HG03342 (cell line): ENCODE measurements at regions not wholly inside any gene's neighbourhood (a gene's known extent, or its start where the extent isn't known, plus 50 kb on each side); places are given as distances from the start of the nearest gene placed in this dataset.
"Not testable (repeated sequence)": the region's sequence is repeated elsewhere in the genome, so short reads cannot be mapped to it uniquely, and the experiment has no call there.

Experiments
- ATAC-seq: cut with Tn5 transposase; IDR thresholded peaks from one replicate; pipeline ENCODE4 v1.9.1; 2021; ENCODE audit warnings: mild to moderate bottlenecking, moderate library complexity; ENCODE audit not compliant: unreplicated experiment

DNA sequence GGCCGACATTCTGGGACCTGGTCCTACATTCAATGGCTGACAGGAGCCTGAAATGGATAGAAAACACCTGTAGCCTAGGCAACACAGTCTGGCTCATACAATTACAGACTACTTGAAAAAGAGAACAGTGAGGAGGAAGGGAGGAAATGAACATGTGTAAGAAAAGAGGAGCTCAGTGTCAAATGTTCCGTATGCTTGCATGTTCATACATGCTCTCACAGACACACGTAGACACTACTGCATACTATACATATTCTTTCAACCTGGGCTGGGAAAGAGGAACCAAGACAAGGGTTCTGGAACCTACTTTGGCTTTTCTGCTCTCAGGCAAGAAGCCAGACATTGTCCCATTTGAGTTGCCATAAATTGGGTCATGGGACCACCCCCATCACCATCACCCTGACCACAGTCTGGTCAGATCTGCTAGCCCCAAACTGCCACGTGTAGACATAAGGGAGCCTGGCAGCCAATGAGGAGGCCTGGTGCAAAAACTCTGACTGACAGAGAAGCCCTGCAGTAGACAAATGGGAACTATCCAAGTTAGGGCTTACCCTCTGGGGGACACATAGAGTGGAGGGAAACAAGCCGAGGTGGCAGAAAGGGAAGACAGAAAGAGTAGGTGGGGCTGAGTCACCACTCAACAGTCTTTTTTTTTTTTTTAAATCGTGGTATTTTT, 310.0 kb downstream of the SHQ1 start:
- ATAC-seq: peak; percentile 59

DNA sequence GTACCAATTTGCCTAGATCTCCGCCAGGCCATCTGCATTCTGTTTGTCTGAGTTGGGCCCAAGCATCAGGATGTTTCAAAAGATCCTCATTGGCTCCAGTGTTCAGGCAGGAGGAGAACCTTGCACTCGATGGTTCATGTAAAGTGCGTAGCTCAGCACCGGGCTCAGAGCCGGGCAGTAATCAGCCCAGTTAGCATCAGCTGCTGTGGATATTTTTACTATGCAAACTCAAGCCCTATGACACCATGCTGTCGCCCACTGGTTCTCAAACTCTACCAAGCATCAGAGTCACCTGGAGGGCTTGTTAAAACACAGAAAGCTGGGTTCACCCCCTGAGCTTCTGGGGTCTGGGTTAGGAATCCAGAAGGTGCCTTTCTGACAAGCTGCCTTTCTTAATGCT, 310.8 kb downstream of the SHQ1 start:
- no peak for ATAC-seq

- no peak for ATAC-seq
Measured at GRCh38 chr3:72536878-72537267, 311.4 kb downstream of the SHQ1 start.

GRCh38 chr3:72536206-72536877, 311.9 kb downstream of the SHQ1 start:
- ATAC-seq: no peak

DNA sequence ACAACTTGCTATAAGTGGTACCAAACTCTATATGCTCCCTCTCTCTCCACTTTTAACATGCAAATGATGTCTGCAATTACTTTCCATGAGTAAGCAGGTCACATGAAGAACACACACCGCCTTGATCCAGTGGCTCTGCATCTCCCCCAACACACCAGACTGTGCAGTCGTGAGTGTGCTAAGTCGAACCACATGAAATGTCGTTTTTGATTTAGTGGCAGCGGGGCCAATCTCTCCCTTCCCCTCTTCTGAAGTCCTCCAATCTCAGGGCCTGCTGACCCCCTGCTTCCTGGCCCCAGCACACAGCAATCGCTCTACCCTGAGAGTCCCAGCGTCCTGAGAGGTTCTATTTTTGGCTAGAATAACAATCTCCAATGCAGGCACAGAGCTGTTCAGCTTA, 312.5 kb downstream of the SHQ1 start:
- ATAC-seq: no peak

DNA sequence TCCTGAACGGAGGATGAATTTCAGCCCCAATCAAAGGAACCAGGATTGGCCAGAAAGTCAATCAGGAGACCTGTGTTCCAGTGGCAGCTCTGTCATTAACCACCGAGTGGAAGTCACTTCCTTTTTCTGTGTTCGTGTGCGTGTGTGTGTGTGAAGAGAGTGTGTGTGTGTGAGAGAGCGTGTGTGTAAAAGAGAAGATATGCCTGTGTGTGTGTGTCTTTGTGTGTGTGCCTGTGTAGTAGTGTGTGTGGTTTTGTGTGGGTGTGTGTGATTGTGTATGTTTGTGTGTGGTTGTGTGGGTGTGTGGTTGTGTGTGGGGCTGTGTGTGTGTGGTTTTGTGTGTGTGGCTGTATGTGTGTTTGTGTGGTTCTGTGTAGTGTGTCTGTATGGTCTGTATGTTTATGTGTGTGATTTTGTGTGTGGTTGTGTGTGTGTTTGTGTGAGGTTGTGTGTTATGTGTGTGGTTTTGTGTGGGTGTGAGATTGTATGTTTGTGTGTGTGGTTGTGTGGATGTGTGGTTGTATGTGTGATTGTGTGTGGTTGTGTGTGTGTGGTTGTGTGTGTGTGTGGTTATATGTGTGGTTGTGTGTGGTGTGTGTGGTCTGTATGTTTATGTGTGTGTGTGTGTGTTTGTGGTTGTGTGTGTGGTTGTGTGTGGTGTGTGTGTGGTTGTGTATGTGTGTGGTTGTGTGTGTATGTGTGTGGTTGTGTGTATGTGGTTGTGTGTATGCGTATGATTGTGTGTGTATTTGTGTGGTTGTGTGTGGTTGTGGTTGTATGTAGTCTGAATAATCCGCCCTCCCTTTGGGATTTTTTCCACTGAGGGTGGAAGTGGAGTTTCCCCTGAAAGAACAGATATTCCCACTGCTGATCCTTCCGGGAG, 314.4 kb downstream of the SHQ1 start:
- ATAC-seq: no peak

DNA sequence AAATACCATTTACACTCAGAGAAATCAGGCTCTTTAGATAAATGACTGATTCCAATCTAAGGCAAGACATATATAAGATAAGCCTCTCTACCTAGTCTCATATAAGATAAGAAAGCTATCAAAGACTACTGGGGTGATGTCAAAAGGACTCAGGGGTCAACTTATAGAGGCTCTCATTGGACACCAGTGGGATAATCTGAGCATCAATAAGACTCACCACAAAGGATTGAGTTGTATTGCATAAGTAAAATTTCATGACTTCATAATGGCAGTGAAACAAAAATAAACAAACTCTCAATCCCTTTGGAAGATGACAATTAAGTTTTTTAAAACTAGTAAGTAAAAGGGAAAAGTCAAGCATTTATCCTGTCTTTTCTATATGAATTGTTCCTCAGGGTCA, 317.8 kb downstream of the SHQ1 start:
- ATAC-seq: no peak

DNA sequence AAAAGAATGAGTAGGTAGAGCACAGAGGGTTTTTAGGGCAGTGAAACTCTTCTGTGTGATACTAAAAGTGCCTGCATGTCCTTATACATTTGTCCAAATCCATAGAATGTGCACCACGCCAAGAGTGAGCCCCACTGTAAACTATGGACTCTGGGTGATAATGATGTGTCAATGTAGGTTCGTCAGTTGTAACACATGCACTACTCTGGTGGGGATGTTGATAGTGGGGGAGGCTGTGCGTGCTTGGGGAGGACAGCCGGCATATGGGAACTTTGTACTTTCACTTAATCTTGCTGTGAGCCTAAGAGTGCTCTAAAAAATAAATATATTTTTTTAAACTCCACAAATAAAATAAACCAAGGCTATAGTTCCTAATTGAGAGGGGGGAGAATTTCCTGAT, 319.2 kb downstream of the SHQ1 start:
- no peak for ATAC-seq

DNA sequence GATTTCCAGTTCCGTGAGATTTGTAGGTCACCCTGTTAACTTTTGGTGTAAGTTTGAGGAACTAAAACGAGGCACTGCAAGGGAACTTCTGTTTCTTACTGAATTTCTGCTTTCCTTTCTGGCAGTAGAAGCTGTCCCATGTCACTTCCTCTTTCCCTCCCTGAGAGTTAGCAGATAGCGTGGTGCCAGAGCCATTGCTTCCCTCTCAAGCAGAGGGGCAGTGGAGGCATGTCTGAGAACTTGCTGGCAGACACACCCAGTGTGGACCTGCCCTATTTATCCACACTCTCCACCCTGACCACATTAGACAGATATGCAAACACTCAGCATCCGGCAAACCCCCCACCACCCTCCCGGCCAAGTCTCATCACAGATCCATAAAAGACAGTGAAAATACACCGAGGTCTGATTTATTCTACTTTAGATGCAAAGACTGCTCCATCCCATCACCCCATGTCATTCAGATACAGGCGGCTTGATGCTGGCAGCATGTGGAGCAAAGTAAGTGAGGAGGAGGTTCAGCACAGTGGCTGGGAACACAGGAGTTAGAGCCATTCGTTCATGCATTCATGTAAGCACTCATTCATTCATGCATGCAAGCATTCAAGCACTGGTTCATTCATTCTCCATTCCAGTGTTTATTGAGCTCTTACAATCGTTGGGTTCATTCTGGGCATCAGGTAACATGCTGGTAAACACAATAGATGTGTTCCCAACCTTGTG, 324.7 kb downstream of the SHQ1 start:
- peak; percentile 92 for ATAC-seq

DNA sequence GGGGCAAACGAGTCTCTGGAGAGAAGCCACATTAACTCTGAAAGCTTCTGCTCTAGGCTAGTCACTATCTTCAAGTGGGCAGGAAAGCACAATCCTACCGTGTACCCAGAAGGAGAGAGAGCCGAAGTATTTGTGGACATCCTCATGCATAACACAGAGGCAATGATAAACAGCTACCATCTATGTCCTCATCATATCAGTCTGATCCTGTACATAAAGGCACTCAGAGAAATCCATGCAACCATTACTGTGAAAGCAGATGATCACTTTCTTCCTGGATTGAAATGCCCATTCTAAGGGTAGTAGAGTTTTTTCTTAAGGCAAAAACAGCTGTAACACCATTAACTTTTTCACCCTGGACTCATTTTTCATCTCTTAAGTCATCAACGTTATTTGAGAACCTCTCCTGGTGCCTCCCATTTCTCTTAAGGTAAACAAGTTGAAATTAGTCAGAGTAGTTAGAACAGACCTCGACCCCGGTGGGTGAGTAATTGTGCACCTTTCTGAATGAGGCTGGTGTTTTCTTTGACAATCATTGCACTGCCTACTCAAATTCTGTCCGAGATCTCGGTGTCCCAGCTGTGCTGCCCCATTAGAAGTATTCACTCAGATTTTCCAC, 327.4 kb downstream of the SHQ1 start:
- ATAC-seq: peak; percentile 45

- no peak for ATAC-seq
Measured at GRCh38 chr3:72519946-72520604, 328.2 kb downstream of the SHQ1 start.

GRCh38 chr3:72517921-72518424, 330.3 kb downstream of the SHQ1 start:
- no peak for ATAC-seq

DNA sequence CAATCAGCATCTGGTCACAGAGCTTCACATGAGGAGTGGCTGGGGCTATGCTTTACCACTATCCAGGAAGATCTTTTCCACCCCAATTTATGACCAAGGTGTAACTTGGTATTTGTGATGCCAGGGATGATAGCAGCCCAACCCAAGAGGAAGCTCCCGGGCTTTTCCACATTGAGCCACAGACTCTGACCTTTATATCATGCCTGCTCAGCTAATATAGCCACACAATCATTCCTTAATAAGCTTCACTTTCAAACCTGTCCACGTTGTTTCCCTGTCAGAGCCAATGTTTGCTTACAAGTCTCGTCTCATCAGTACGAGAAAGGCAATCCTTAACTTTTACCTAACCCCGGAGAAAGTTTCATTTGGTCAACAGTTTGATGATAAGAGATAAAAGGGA, 330.9 kb downstream of the SHQ1 start:
- no peak for ATAC-seq

- ATAC-seq: no peak
Measured at GRCh38 chr3:72516361-72516760, 331.9 kb downstream of the SHQ1 start.

DNA sequence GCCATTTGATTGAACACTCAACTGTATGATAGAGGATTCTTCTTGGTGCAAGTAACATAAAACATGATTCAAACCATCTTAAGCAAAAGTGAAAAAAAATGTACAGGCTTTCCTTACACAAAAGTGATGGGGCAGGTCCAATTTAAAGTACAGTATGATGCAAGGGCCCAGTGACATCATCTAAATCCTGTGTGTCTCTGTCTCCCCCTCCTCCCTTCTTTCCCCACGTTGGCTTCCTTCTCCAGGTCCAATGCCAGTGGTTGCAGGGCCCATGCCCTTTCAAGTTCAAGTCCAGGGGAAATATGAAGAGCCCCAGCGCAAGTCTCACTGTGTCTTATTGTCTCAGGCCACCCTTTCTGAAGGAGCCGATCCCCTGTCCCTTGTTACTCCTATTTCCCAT, 332.3 kb downstream of the SHQ1 start:
- no peak for ATAC-seq

DNA sequence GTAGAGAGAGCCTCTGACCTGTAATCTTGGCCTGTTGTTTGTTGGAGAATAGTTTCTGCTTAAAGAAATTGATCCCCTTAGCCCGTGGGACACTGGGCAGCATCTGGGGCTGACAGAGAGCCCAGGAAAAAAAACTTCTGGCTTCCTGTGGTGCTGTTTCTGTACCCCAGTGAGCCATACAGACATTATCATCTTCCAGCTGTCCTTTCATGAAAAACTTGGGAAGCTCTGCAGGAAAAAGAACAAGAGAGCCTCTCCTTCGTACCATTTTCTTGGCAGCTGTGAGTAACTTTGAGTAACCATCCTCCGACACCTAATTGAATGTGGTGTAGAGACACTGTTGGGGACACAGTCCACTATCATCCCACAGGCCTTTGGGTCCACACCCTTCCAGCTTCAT, 333.0 kb downstream of the SHQ1 start:
- ATAC-seq: no peak

- no peak for ATAC-seq
Measured at GRCh38 chr3:72510247-72510646, 338.0 kb downstream of the SHQ1 start.

- ATAC-seq: no peak
Measured at GRCh38 chr3:72505539-72506405, 342.5 kb downstream of the SHQ1 start.

DNA sequence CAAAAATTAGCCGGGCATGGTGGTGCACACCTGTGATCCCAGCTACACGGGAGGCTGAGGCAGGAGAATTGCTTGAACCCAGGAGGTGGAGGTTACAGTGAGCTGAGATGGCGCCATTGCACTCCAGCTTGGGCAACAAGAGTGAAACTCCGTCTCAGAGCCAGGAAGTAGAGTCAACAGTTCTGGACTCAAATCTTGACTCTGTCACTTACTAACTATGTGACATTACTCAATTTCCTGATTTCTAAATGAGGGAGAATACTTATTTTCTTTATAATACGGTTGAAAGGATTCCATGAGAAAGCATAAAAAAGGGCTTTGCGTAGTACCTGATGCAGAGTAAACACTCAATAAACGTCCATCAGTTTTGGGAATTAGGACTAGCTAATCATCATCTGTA, 350.7 kb downstream of the SHQ1 start:
- not testable (repeated sequence) for ATAC-seq
